ENCODE measurements at regions not wholly inside any gene's neighbourhood (a gene's known extent, or its start where the extent isn't known, plus 50 kb on each side); places are given as distances from the start of the nearest gene placed in this dataset.

DNA sequence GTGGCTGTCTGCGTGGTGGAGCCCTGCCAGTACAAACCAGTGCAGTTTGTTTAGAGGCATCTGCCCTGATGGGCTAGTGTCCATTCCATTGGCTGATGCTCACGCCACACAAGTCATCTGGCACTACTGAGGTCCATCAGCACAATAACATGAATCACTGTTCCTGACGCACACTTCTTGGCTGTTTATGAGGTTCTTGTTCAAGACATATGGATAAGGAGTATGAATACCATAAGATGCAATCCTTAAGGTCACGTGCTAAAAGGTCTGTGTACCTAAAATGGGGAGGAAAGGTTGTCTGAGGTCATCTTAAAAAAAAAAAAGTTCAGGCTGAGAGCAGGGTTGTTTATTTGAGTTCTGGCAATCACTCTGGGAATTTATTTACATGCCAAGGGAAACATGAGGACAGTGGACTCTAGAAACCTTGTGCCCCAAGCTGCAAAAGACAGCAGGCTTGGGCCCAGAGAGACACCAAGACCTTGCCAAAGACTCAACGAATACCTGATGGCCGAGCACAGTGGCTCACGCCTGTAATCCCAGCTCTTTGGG is 54.1 kb upstream of the SHLD1 start:
- CTCF ChIA-PET = no interaction called here
- DNase-seq (ENCODE audit: low spot score) = no peak

GRCh38 chr20:5691918-5692618 is 58.1 kb upstream of the SHLD1 start:
- Histone ChIP-seq H3K27me3 (replicated peaks; ENCODE audit: insufficient read depth, low read depth, low read length, poor library complexity) (no peaks in the 10 kb centered on the region), H3K4me1 (ENCODE audit: insufficient read depth, low read length, poor library complexity, severe bottlenecking) (no peaks in the 10 kb centered on the region), H3K27ac (ENCODE audit: low read depth, low read length, poor library complexity, severe bottlenecking) (no peak overlapping the region), H3K36me3 (ENCODE audit: insufficient read depth, low read length, poor library complexity, severe bottlenecking) (no peaks in the 10 kb centered on the region), H3K9me3 (ENCODE audit: low read depth, low read length, poor library complexity, severe bottlenecking) (no peaks in the 10 kb centered on the region), H3K4me3 (ENCODE audit: low read depth, low read length, poor library complexity, severe bottlenecking) (no peak overlapping the region)
- ChIA-PET POLR2A (ENCODE audit: low non-redundant PET) (no interaction called here), CTCF (no interaction called here)
- intact Hi-C loops (cut with micrococcal nuclease; ENCODE audit: unreplicated experiment) = no loop called here
- no TSS peak for BruUV-seq (replicated peaks)
- DNase-seq (ENCODE audit: low spot score) = no peak
- TF ChIP-seq EZH2 (IDR thresholded peaks at IDR 0.05; ENCODE audit: borderline replicate concordance, low read depth, low read length, poor library complexity, severe bottlenecking) = no peak
- TF ChIP-seq, protein P1, sequence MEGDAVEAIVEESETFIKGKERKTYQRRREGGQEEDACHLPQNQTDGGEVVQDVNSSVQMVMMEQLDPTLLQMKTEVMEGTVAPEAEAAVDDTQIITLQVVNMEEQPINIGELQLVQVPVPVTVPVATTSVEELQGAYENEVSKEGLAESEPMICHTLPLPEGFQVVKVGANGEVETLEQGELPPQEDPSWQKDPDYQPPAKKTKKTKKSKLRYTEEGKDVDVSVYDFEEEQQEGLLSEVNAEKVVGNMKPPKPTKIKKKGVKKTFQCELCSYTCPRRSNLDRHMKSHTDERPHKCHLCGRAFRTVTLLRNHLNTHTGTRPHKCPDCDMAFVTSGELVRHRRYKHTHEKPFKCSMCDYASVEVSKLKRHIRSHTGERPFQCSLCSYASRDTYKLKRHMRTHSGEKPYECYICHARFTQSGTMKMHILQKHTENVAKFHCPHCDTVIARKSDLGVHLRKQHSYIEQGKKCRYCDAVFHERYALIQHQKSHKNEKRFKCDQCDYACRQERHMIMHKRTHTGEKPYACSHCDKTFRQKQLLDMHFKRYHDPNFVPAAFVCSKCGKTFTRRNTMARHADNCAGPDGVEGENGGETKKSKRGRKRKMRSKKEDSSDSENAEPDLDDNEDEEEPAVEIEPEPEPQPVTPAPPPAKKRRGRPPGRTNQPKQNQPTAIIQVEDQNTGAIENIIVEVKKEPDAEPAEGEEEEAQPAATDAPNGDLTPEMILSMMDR (conservative IDR thresholded peaks at IDR 0.05; ENCODE audit: low read depth, low read length) = no peak

More for the DNA sequence above, 54.1 kb upstream of the SHLD1 start:
- TF ChIP-seq, protein P1 (conservative IDR thresholded peaks at IDR 0.05; ENCODE audit: low read depth, low read length) = no peak
- no peak for TF ChIP-seq EZH2 (IDR thresholded peaks at IDR 0.05; ENCODE audit: borderline replicate concordance, low read depth, low read length, poor library complexity, severe bottlenecking)
- Histone ChIP-seq H3K27me3 (replicated peaks; ENCODE audit: insufficient read depth, low read depth, low read length, poor library complexity) (no peaks in the 10 kb centered on the region), H3K36me3 (ENCODE audit: insufficient read depth, low read length, poor library complexity, severe bottlenecking) (no peaks in the 10 kb centered on the region), H3K4me1 (ENCODE audit: insufficient read depth, low read length, poor library complexity, severe bottlenecking) (no peaks in the 10 kb centered on the region), H3K9me3 (ENCODE audit: low read depth, low read length, poor library complexity, severe bottlenecking) (no peaks in the 10 kb centered on the region), H3K27ac (ENCODE audit: low read depth, low read length, poor library complexity, severe bottlenecking) (no peak overlapping the region), H3K4me3 (ENCODE audit: low read depth, low read length, poor library complexity, severe bottlenecking) (no peak overlapping the region)
- intact Hi-C loops (cut with micrococcal nuclease; ENCODE audit: unreplicated experiment) = no loop called here
- POLR2A ChIA-PET (ENCODE audit: low non-redundant PET) = no interaction called here
- no TSS peak for BruUV-seq (replicated peaks)

DNA sequence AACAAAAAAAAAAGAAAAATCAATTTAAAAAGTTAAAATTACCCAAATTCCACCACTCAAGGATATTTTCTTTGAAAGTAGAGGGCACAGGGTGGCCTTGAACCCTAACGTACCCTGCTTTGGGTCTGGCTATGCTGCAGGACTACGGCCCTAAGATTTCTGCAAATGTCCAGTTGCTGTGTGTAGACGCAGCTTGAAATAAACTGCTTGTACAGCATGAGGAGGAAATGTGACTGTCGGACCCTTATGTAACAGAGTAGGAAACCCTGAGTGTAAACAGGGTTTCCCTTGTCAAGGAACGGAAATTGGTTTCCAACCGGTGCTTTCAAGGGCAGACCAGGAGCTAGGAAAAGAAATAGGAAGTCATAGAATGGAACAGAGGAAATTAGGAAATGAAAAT is 60.7 kb upstream of the SHLD1 start:
- ChIA-PET POLR2A (ENCODE audit: low non-redundant PET) (no interaction called here), CTCF (no interaction called here)
- Histone ChIP-seq H3K36me3 (ENCODE audit: insufficient read depth, low read length, poor library complexity, severe bottlenecking) (no peaks in the 10 kb centered on the region), H3K4me1 (ENCODE audit: insufficient read depth, low read length, poor library complexity, severe bottlenecking) (no peaks in the 10 kb centered on the region), H3K27ac (ENCODE audit: low read depth, low read length, poor library complexity, severe bottlenecking) (no peak overlapping the region), H3K4me3 (ENCODE audit: low read depth, low read length, poor library complexity, severe bottlenecking) (no peak overlapping the region), H3K9me3 (ENCODE audit: low read depth, low read length, poor library complexity, severe bottlenecking) (no peaks in the 10 kb centered on the region), H3K27me3 (replicated peaks; ENCODE audit: insufficient read depth, low read depth, low read length, poor library complexity) (no peaks in the 10 kb centered on the region)
- intact Hi-C loops (cut with micrococcal nuclease; ENCODE audit: unreplicated experiment) = no loop called here
- TF ChIP-seq, protein P1 (conservative IDR thresholded peaks at IDR 0.05; ENCODE audit: low read depth, low read length) = no peak
- no peak for TF ChIP-seq EZH2 (IDR thresholded peaks at IDR 0.05; ENCODE audit: borderline replicate concordance, low read depth, low read length, poor library complexity, severe bottlenecking)
- no TSS peak for BruUV-seq (replicated peaks)
- no peak for DNase-seq (ENCODE audit: low spot score)

All from A673 (cell line).